A549 (cell line): ENCODE measurements at regions not wholly inside any gene's neighbourhood (a gene's known extent, or its start where the extent isn't known, plus 50 kb on each side); places are given as distances from the start of the nearest gene placed in this dataset.

Experiments
- ATAC-seq, 2 experiments: fragments of 200-7000 bp in 1 of 2; fragments of >200 bp in 1 of 2; cut with Nextera tagmentation in 1 of 2; cut with Tn5 transposase in 1 of 2; 3 replicates each; pipeline versions ENCODE4 v1.8.0 to v1.9.1; 2018 to 2020; ENCODE audit warnings: mild to moderate bottlenecking in 1 of 2, moderate library complexity in 1 of 2
- CTCF ChIA-PET: fragments of 300-600 bp; sonication (Branson Sonifier 250); formaldehyde crosslinking; extraction: SDS; loops from one replicate; lab custom pipeline; 2021; ENCODE audit warnings: antibody characterized with exemption, inconsistent platforms; lab: Yijun Ruan, JAX
- POLR2A ChIA-PET: fragments of 350-600 bp; formaldehyde crosslinking; extraction: SDS; loops from one replicate; lab custom pipeline; 2021; ENCODE audit warnings: antibody characterized with exemption, inconsistent platforms; lab: Yijun Ruan, JAX
- DNase-seq, 2 experiments: peaks; one replicate each; pipeline versions ENCODE4 v3.0.0 to v3.0.0-alpha.2; 2011 to 2016; ENCODE audit warnings: low read depth in 1 of 2, low spot score in 1 of 2
- FAIRE-seq: peaks from 2 replicates; lab custom pipeline; 2011; peaks lifted over from hg19 to GRCh38; lab: Jason Lieb, UNC
- H3K27ac ChIP-seq, 2 experiments: fragments of >200 bp; sonication (Bioruptor Twin); formaldehyde crosslinking; 3 replicates each; pipeline ENCODE4 v1.5.1; 2016 to 2017
- H3K4me1 ChIP-seq: fragments of >200 bp; sonication (Bioruptor Twin); formaldehyde crosslinking; 3 replicates; pipeline ENCODE4 v1.6.1; 2016
- H3K4me2 ChIP-seq: fragments of >200 bp; sonication (Bioruptor Twin); formaldehyde crosslinking; 3 replicates; pipeline ENCODE4 v1.6.1; 2016
- H3K4me3 ChIP-seq: fragments of >200 bp; sonication (Bioruptor Twin); formaldehyde crosslinking; 3 replicates; pipeline ENCODE4 v1.5.1; 2016
- H3K9me3 ChIP-seq: fragments of >200 bp; sonication (Bioruptor Twin); formaldehyde crosslinking; 3 replicates; pipeline ENCODE4 v1.6.1; 2016
- CBX8 ChIP-seq: fragments of 200-600 bp; sonication (generic); IDR thresholded peaks from 2 replicates; pipeline ENCODE4 v1.6.1; 2016
- CHD2 ChIP-seq: fragments of 150-350 bp; IDR thresholded peaks from 2 replicates; pipeline ENCODE4 v1.6.1; 2014; ENCODE audit warnings: low read length; ENCODE audit not compliant: partially characterized antibody
- EHF ChIP-seq: fragments of 250-450 bp; sonication (Bioruptor Pico); IDR thresholded peaks from 2 replicates; pipeline ENCODE4 v1.5.0; 2020; ENCODE audit warnings: mild to moderate bottlenecking
- FOXS1 ChIP-seq: fragments of 250-450 bp; sonication (Bioruptor Pico); IDR thresholded peaks from 2 replicates; pipeline ENCODE4 v1.5.0; 2020; ENCODE audit warnings: mild to moderate bottlenecking, moderate library complexity
- HEYL ChIP-seq: fragments of 250-450 bp; sonication (Bioruptor Pico); IDR thresholded peaks from 2 replicates; pipeline ENCODE4 v1.8.0; 2021; ENCODE audit warnings: mild to moderate bottlenecking, moderate library complexity
- HOXA7 ChIP-seq: fragments of 250-450 bp; sonication (Bioruptor Pico); IDR thresholded peaks from 2 replicates; pipeline ENCODE4 v1.5.0; 2020; ENCODE audit warnings: mild to moderate bottlenecking, moderate library complexity
- JUN ChIP-seq, 2 experiments: fragments of >200 bp; sonication (Bioruptor Twin); formaldehyde crosslinking; IDR thresholded peaks; 2 replicates in 1 of 2; 3 replicates in 1 of 2; pipeline ENCODE4 v1.6.1; 2016 to 2017
- KDM1A ChIP-seq: fragments of 200-600 bp; sonication (generic); IDR thresholded peaks from 2 replicates; pipeline ENCODE4 v1.6.1; 2016; ENCODE audit warnings: low read depth, mild to moderate bottlenecking
- MYC ChIP-seq: IDR thresholded peaks from 2 replicates; pipeline ENCODE4 v1.6.1; 2012; ENCODE audit warnings: mild to moderate bottlenecking, inconsistent platforms, low read length, improper control_type of control experiment, borderline replicate concordance
- NFE2L2 ChIP-seq: fragments of 150-350 bp; conservative IDR thresholded peaks from 2 replicates; pipeline ENCODE4 v1.6.1; 2014; ENCODE audit warnings: low read length
- PHF8 ChIP-seq: fragments of 200-600 bp; sonication (generic); IDR thresholded peaks from 2 replicates; pipeline ENCODE4 v1.6.1; 2016; ENCODE audit warnings: low read depth, mild to moderate bottlenecking, antibody characterized with exemption, moderate library complexity, borderline replicate concordance
- POLR2A ChIP-seq: IDR thresholded peaks from 2 replicates; pipeline ENCODE4 v1.6.1; 2012; ENCODE audit warnings: mild to moderate bottlenecking, low read length
- POLR2AphosphoS2 ChIP-seq: conservative IDR thresholded peaks from 2 replicates; pipeline ENCODE4 v1.6.1; 2012; ENCODE audit warnings: low read length, improper control_type of control experiment, inconsistent platforms
- TP53 ChIP-seq: fragments of 250-450 bp; sonication (Bioruptor Pico); IDR thresholded peaks from 2 replicates; pipeline ENCODE4 v1.5.0; 2021; ENCODE audit warnings: mild to moderate bottlenecking, moderate library complexity
- ZNF302 ChIP-seq: fragments of 250-450 bp; sonication (Bioruptor Pico); IDR thresholded peaks from 2 replicates; pipeline ENCODE4 v1.9.0; 2021; ENCODE audit warnings: inconsistent platforms, mild to moderate bottlenecking, moderate library complexity
- WGBS: methylation state at CpG from one replicate; pipeline ENCODE4 v1.1.6; 2017; ENCODE audit errors: missing lambda C conversion rate; 5-methylcytosine and 5-hydroxymethylcytosine counted together
- TF ChIP-seq, protein P1 (sequence below): fragments of 450-650 bp; IDR thresholded peaks from 2 replicates; pipeline ENCODE4 v1.6.1; 2014; ENCODE audit warnings: antibody characterized with exemption
- TF ChIP-seq, protein P2 (sequence below): fragments of 250-450 bp; sonication (Bioruptor Pico); IDR thresholded peaks from 2 replicates; pipeline ENCODE4 v1.5.0; 2021; ENCODE audit warnings: mild to moderate bottlenecking, moderate library complexity, borderline replicate concordance
- TF ChIP-seq, protein P3 (sequence below): IDR thresholded peaks from 2 replicates; pipeline ENCODE4 v1.6.1; 2012

DNA sequence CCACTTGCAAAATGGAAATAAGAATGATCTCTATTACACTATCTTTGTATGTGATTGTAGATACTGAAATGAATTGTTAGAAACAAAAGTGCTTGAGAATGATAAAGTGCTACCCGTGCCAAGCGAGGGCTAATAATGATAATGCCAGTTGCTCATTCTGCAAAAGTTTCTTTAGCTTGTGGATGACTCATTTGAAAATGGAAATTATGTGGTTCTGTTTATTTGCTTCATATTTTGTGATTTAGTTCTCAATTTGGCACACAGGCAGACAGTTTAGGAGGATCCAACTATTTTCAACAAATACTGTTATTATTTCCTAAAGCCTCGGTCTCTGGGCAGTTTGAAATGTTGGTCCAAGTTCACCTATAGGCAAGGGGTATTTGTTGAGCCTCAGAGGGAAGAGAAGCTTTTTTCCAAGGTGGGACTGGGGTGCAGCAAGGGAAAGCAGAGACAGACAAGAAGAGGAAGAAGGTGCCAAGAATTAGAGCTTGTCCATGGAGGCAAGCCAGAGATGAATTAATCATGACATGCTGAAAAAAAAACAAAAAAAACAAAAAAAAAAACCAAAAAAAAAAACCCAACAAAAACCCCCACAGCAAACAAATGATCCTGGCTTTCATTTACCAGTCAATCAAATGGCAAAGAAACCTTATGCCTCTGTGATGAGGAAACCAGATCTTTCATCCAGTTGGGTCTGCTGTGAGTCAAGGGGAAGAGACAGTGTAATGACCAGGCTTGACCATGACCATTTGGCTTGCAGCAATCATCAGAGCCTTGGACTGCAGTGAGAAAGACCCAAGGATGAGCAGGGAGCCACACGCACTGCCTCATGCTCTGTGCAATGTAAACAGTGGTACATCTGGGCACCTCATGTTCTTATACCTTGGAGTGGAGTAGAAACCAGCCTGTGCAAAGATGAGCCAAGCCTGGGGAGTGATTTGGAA, 285.0 kb upstream of the HABP2 start:
- H3K4me1 ChIP-seq = no peaks in the 10 kb centered on the region
- 50% methylated on average over 4 of the region's 4 CpGs for WGBS
- DNase-seq (no peak), FAIRE-seq (peak; percentile 65)
- TF ChIP-seq MYC (no peak), TP53 (CRISPR knock-in tag) (no peak)
- TF ChIP-seq, all 56 proteins: peak for 0
- no peak overlapping the region for H3K27ac ChIP-seq
- ATAC-seq = no peak
- no peaks in the 10 kb centered on the region for H3K9me3 ChIP-seq
- no peak overlapping the region for H3K4me2 ChIP-seq
- ChIA-PET CTCF (no interaction called here), POLR2A (no interaction called here)
- H3K4me3 ChIP-seq = no peak overlapping the region

DNA sequence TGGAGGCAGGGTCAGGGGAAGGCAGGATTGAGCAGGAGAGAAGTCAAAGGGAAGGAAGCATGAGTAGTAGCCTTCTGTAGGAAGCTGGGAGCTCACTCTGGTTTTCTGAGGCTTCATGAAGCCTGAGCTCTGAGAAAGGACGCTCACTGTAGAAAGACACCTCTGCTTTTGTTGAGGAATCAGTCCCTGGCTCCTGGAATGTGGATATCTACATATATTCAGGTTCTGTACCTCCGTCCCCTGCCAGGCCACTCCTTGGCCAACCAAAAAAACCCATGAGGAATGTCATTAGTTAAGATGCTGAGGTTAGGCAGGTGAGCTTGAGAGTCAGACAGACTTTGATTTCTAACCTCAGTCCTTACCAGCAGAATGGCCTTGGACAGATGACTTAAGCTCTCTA, 283.5 kb upstream of the HABP2 start:
- no peak overlapping the region for H3K4me2 ChIP-seq
- ChIA-PET POLR2A (no interaction called here), CTCF (interaction anchor here (1.4 to 1.5 kb wide), 2 partner anchors 10 to 24 kb away, joined by 3 to 8 read pairs; no protein-coding TSS in a partner anchor)
- FAIRE-seq (no peak), DNase-seq (no peak), ATAC-seq (no peak)
- 31% methylated on average over 2 of the region's 2 CpGs for WGBS
- H3K4me3 ChIP-seq = no peak overlapping the region
- no peaks in the 10 kb centered on the region for H3K4me1 ChIP-seq
- TF ChIP-seq, protein P1, sequence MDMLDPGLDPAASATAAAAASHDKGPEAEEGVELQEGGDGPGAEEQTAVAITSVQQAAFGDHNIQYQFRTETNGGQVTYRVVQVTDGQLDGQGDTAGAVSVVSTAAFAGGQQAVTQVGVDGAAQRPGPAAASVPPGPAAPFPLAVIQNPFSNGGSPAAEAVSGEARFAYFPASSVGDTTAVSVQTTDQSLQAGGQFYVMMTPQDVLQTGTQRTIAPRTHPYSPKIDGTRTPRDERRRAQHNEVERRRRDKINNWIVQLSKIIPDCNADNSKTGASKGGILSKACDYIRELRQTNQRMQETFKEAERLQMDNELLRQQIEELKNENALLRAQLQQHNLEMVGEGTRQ = no peak
- no peak for TF ChIP-seq HOXA7 (CRISPR knock-in tag)
- H3K9me3 ChIP-seq = no peaks in the 10 kb centered on the region
- H3K27ac ChIP-seq = no peak overlapping the region

DNA sequence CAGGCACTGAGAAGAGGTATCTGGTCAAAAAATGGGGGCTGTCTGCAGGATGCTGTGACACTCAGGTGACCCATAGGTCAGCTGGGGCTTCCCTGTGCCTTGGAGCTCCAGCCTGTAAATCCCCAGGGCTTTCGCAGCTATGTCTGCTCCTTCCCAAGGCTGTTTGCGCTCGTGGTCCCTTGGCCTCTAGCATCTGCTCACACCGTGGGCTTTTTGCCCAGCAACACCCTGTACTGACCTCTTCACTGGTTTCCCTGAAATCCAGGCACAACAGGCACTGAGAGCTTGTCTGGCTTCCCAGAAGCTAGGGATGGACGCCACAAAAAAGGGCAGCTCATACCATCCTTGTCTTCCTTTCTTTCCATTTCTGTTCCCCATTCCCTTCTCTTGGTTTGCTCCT, 280.3 kb upstream of the HABP2 start:
- H3K9me3 ChIP-seq = peaks cover 7% of the 10 kb centered on the region; the same call in 2 of the 3 replicates
- no peaks in the 10 kb centered on the region for H3K4me1 ChIP-seq
- no peak overlapping the region for H3K4me3 ChIP-seq
- TF ChIP-seq, protein P2, sequence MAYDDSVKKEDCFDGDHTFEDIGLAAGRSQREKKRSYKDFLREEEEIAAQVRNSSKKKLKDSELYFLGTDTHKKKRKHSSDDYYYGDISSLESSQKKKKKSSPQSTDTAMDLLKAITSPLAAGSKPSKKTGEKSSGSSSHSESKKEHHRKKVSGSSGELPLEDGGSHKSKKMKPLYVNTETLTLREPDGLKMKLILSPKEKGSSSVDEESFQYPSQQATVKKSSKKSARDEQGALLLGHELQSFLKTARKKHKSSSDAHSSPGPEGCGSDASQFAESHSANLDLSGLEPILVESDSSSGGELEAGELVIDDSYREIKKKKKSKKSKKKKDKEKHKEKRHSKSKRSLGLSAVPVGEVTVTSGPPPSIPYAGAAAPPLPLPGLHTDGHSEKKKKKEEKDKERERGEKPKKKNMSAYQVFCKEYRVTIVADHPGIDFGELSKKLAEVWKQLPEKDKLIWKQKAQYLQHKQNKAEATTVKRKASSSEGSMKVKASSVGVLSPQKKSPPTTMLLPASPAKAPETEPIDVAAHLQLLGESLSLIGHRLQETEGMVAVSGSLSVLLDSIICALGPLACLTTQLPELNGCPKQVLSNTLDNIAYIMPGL (CRISPR knock-in tag) = no peak
- no peak for TF ChIP-seq FOXS1 (CRISPR knock-in tag)
- no peak for TF ChIP-seq POLR2A
- TF ChIP-seq CHD2 = no peak
- no peak for TF ChIP-seq JUN (IDR thresholded peaks at IDR 0.05)
- TF ChIP-seq EHF (CRISPR knock-in tag) = no peak
- TF ChIP-seq KDM1A = no peak
- no peak for TF ChIP-seq POLR2AphosphoS2
- TF ChIP-seq NFE2L2 = no peak
- TF ChIP-seq CBX8 = no peak
- no peak for TF ChIP-seq ZNF302 (CRISPR knock-in tag)
- no peak for TF ChIP-seq PHF8
- TF ChIP-seq HEYL (CRISPR knock-in tag) = no peak
- TF ChIP-seq, protein P3, sequence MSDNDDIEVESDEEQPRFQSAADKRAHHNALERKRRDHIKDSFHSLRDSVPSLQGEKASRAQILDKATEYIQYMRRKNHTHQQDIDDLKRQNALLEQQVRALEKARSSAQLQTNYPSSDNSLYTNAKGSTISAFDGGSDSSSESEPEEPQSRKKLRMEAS = no peak
- H3K4me2 ChIP-seq = no peak overlapping the region
- no peak overlapping the region for H3K27ac ChIP-seq
- FAIRE-seq (no peak), ATAC-seq (no peak), DNase-seq (no peak)
- WGBS = 62% methylated on average over 5 of the region's 5 CpGs
- ChIA-PET CTCF (interaction anchor here (1.0 kb wide), 1 partner anchor 11 kb away, joined by 3 read pairs; no protein-coding TSS in a partner anchor), POLR2A (no interaction called here)
